ENCODE measurements at regions not wholly inside any gene's neighbourhood (a gene's known extent, or its start where the extent isn't known, plus 50 kb on each side); places are given as distances from the start of the nearest gene placed in this dataset.

GRCh38 chr12:11968516-11968915 lies 102.2 kb upstream of the BCL2L14 start:
- H3K27ac ChIP-seq (ENCODE audit: low read depth, low read length) = no peak overlapping the region
- ChIA-PET CTCF (interaction anchor here (0.9 kb wide), 1 partner anchor 9 kb away, joined by 3 read pairs; no protein-coding TSS in a partner anchor), POLR2A (no interaction called here)
- H3K9me3 ChIP-seq (ENCODE audit: control insufficient read depth, insufficient read depth, low read length) = no peaks in the 10 kb centered on the region
- peaks cover 8% of the 10 kb centered on the region for H3K27me3 ChIP-seq (ENCODE audit: control insufficient read depth, insufficient read depth, low read length)
- TF ChIP-seq CTCF (IDR thresholded peaks at IDR 0.05; ENCODE audit: low read depth, low read length) = no peak
- DNase-seq (ENCODE audit: low read depth, low spot score) = no peak
- no peak overlapping the region for H3K4me3 ChIP-seq (ENCODE audit: low read depth, low read length)

- H3K9me3 ChIP-seq (ENCODE audit: control insufficient read depth, insufficient read depth, low read length) = no peaks in the 10 kb centered on the region
- ChIA-PET POLR2A (no interaction called here), CTCF (interaction anchor here (0.9 kb wide), 1 partner anchor 10 kb away, joined by 3 read pairs; no protein-coding TSS in a partner anchor)
- DNase-seq (ENCODE audit: low read depth, low spot score) = no peak
- H3K27ac ChIP-seq (ENCODE audit: low read depth, low read length) = no peak overlapping the region
- no peak overlapping the region for H3K4me3 ChIP-seq (ENCODE audit: low read depth, low read length)
- TF ChIP-seq CTCF (IDR thresholded peaks at IDR 0.05; ENCODE audit: low read depth, low read length) = no peak
- peaks cover 9% of the 10 kb centered on the region for H3K27me3 ChIP-seq (ENCODE audit: control insufficient read depth, insufficient read depth, low read length)
These were observed 101.1 kb upstream of the BCL2L14 start for GRCh38 chr12:11969437-11970154.

- H3K27ac ChIP-seq (ENCODE audit: low read depth, low read length) = no peak overlapping the region
These were observed 100.6 kb upstream of the BCL2L14 start for GRCh38 chr12:11970155-11970520.

GRCh38 chr12:11973396-11973795 lies 97.3 kb upstream of the BCL2L14 start:
- no peak for DNase-seq (ENCODE audit: low read depth, low spot score)
- CTCF ChIA-PET = interaction anchor here (1.0 kb wide), 1 partner anchor 61 kb away, joined by 3 read pairs; no protein-coding TSS in a partner anchor
- Histone ChIP-seq H3K9me3 (ENCODE audit: control insufficient read depth, insufficient read depth, low read length) (no peaks in the 10 kb centered on the region), H3K27me3 (ENCODE audit: control insufficient read depth, insufficient read depth, low read length) (peaks cover 11% of the 10 kb centered on the region), H3K27ac (ENCODE audit: low read depth, low read length) (no peak overlapping the region), H3K4me3 (ENCODE audit: low read depth, low read length) (no peak overlapping the region)
- TF ChIP-seq CTCF (IDR thresholded peaks at IDR 0.05; ENCODE audit: low read depth, low read length) = no peak
- POLR2A ChIA-PET = no interaction called here

More at GRCh38 chr12:11970155-11970520, 100.6 kb upstream of the BCL2L14 start:
- no peak for TF ChIP-seq CTCF (IDR thresholded peaks at IDR 0.05; ENCODE audit: low read depth, low read length)
- no peak for DNase-seq (ENCODE audit: low read depth, low spot score)
- H3K4me3 ChIP-seq (ENCODE audit: low read depth, low read length) = no peak overlapping the region
- POLR2A ChIA-PET = no interaction called here
- CTCF ChIA-PET = no interaction called here
- peaks cover 9% of the 10 kb centered on the region for H3K27me3 ChIP-seq (ENCODE audit: control insufficient read depth, insufficient read depth, low read length)
- H3K9me3 ChIP-seq (ENCODE audit: control insufficient read depth, insufficient read depth, low read length) = no peaks in the 10 kb centered on the region

- POLR2A ChIA-PET = no interaction called here
- CTCF ChIA-PET = no interaction called here
- Histone ChIP-seq H3K27me3 (ENCODE audit: control insufficient read depth, insufficient read depth, low read length) (peaks cover 8% of the 10 kb centered on the region), H3K27ac (ENCODE audit: low read depth, low read length) (no peak overlapping the region), H3K9me3 (ENCODE audit: control insufficient read depth, insufficient read depth, low read length) (no peaks in the 10 kb centered on the region), H3K4me3 (ENCODE audit: low read depth, low read length) (no peak overlapping the region)
- no peak for DNase-seq (ENCODE audit: low read depth, low spot score)
- no peak for TF ChIP-seq CTCF (IDR thresholded peaks at IDR 0.05; ENCODE audit: low read depth, low read length)
These were observed 94.7 kb upstream of the BCL2L14 start for GRCh38 chr12:11976005-11976404.
